ENCODE measurements at regions not wholly inside any gene's neighbourhood (a gene's known extent, or its start where the extent isn't known, plus 50 kb on each side); places are given as distances from the start of the nearest gene placed in this dataset.

- TF ChIP-seq EZH2 (IDR thresholded peaks at IDR 0.05; ENCODE audit: insufficient read depth, poor library complexity, severe bottlenecking) (no peak), EZH2phosphoT487 (IDR thresholded peaks at IDR 0.05; ENCODE audit: insufficient read depth, low read depth) (no peak)
Measured at GRCh38 chr11:121775276-121775675, 322.5 kb upstream of the SORL1-AS1 start.

Data from GM23248 (cell line).